ENCODE measurements at regions not wholly inside any gene's neighbourhood (a gene's known extent, or its start where the extent isn't known, plus 50 kb on each side); places are given as distances from the start of the nearest gene placed in this dataset.

DNA sequence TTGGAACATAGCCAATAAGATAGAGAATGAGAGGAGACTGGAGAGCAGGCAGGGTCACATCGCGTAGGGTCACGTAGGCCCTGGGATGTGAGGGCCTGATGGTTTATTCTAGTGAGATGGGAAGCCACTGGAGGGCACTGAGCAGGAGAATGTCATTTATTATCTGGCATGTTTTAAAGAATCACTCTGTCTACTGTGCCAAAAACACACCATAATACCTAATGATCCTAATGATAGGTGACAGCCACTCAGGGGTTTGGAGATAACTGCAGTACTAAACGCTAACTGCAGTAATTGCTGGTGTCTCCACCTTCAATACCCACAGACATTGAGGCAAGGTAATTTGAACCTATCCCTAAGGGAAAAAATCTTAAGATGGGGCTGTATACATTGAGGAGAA, 185.4 kb downstream of the TTLL7 start:
- no peaks in the 10 kb centered on the region for H3K36me3 ChIP-seq (ENCODE audit: control insufficient read depth in 2 of 3, insufficient read depth in 3 of 3, low read length in 3 of 3)
- peaks cover 0 to 1% (median 0%) of the 10 kb centered on the region in 3 donors for H3K4me1 ChIP-seq (ENCODE audit: control insufficient read depth in 2 of 3, insufficient read depth in 2 of 3, low read depth in 1 of 3, low read length in 3 of 3)
- TF ChIP-seq, protein P1, sequence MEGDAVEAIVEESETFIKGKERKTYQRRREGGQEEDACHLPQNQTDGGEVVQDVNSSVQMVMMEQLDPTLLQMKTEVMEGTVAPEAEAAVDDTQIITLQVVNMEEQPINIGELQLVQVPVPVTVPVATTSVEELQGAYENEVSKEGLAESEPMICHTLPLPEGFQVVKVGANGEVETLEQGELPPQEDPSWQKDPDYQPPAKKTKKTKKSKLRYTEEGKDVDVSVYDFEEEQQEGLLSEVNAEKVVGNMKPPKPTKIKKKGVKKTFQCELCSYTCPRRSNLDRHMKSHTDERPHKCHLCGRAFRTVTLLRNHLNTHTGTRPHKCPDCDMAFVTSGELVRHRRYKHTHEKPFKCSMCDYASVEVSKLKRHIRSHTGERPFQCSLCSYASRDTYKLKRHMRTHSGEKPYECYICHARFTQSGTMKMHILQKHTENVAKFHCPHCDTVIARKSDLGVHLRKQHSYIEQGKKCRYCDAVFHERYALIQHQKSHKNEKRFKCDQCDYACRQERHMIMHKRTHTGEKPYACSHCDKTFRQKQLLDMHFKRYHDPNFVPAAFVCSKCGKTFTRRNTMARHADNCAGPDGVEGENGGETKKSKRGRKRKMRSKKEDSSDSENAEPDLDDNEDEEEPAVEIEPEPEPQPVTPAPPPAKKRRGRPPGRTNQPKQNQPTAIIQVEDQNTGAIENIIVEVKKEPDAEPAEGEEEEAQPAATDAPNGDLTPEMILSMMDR (IDR thresholded peaks at IDR 0.05; ENCODE audit: borderline replicate concordance, extremely low read depth, insufficient read depth) = no peak
- DNase-seq = no peak
- H3K9ac ChIP-seq (ENCODE audit: low read length in 3 of 3) = no peak overlapping the region
- H3K27ac ChIP-seq (ENCODE audit: low read depth in 2 of 2, low read length in 2 of 2) = no peak overlapping the region
- no peaks in the 10 kb centered on the region for H3K27me3 ChIP-seq (ENCODE audit: control insufficient read depth, insufficient read depth, low read length)
- FAIRE-seq = no peak
- no peaks in the 10 kb centered on the region for H3K9me3 ChIP-seq (ENCODE audit: control insufficient read depth in 2 of 3, insufficient read depth in 1 of 3, low read length in 3 of 3)
- intact Hi-C loops (cut with DNase I) = no loop called here
- H3K4me3 ChIP-seq (ENCODE audit: low read length in 3 of 3) = no peak overlapping the region

DNA sequence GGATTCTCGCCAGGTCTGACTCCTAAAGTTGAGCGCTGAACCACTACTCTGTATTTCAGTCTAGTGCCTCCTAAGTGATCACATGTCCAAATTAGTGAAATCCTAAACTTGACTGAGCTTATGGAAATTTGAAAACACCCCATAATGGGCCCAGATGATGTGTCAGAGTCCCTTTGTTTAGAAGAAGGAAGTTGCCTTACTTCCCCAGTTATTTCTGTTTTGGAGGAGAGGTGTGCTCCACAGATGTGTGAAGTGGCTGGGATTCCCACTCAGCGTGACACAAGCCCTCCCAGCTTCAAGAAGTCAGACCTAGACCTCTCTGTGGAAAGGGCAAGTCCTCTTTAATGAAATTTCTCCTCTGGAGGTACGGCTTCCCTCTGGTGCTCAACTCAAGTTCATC, 188.8 kb downstream of the TTLL7 start:
- DNase-seq (no peak), FAIRE-seq (no peak)
- Histone ChIP-seq H3K36me3 (ENCODE audit: control insufficient read depth in 2 of 3, insufficient read depth in 3 of 3, low read length in 3 of 3) (no peaks in the 10 kb centered on the region), H3K4me1 (ENCODE audit: control insufficient read depth in 2 of 3, insufficient read depth in 2 of 3, low read depth in 1 of 3, low read length in 3 of 3) (no peaks in the 10 kb centered on the region), H3K27me3 (ENCODE audit: control insufficient read depth, insufficient read depth, low read length) (no peaks in the 10 kb centered on the region), H3K9me3 (ENCODE audit: control insufficient read depth in 2 of 3, insufficient read depth in 1 of 3, low read length in 3 of 3) (no peaks in the 10 kb centered on the region), H3K9ac (ENCODE audit: low read length in 3 of 3) (no peak overlapping the region), H3K4me3 (ENCODE audit: low read length in 3 of 3) (no peak overlapping the region), H3K27ac (ENCODE audit: low read depth in 2 of 2, low read length in 2 of 2) (no peak overlapping the region)
- intact Hi-C loops (cut with DNase I) = no loop called here
- TF ChIP-seq, protein P1 (IDR thresholded peaks at IDR 0.05; ENCODE audit: borderline replicate concordance, extremely low read depth, insufficient read depth) = no peak

DNA sequence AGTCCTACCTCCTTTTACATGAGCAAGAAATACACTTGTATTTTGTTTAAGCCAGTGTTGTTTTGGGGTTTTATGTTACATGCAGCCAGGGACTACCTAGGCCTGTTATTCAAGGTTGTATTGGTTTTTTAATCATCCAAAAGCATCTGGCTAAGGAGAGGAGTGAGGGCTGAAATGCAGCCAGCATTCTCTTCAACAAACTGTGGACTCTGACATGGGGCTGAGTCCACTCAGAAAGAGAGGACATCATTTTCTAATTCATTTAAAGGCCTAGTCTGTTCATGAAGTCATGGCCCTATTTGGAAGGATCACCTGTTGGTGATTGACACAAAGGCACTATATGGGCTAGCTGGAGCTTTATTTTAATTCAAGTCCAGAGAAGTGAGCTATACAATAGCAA, 190.4 kb downstream of the TTLL7 start:
- H3K4me3 ChIP-seq (ENCODE audit: low read length in 3 of 3) = no peak overlapping the region
- H3K9me3 ChIP-seq (ENCODE audit: control insufficient read depth in 2 of 3, insufficient read depth in 1 of 3, low read length in 3 of 3) = no peaks in the 10 kb centered on the region
- TF ChIP-seq, protein P1 (IDR thresholded peaks at IDR 0.05; ENCODE audit: borderline replicate concordance, extremely low read depth, insufficient read depth) = no peak
- intact Hi-C loops (cut with DNase I) = no loop called here
- H3K4me1 ChIP-seq (ENCODE audit: control insufficient read depth in 2 of 3, insufficient read depth in 2 of 3, low read depth in 1 of 3, low read length in 3 of 3) = no peaks in the 10 kb centered on the region
- no peak for FAIRE-seq
- no peaks in the 10 kb centered on the region for H3K36me3 ChIP-seq (ENCODE audit: control insufficient read depth in 2 of 3, insufficient read depth in 3 of 3, low read length in 3 of 3)
- no peak overlapping the region for H3K27ac ChIP-seq (ENCODE audit: low read depth in 2 of 2, low read length in 2 of 2)
- no peak overlapping the region for H3K9ac ChIP-seq (ENCODE audit: low read length in 3 of 3)
- no peaks in the 10 kb centered on the region for H3K27me3 ChIP-seq (ENCODE audit: control insufficient read depth, insufficient read depth, low read length)
- no peak for DNase-seq

DNA sequence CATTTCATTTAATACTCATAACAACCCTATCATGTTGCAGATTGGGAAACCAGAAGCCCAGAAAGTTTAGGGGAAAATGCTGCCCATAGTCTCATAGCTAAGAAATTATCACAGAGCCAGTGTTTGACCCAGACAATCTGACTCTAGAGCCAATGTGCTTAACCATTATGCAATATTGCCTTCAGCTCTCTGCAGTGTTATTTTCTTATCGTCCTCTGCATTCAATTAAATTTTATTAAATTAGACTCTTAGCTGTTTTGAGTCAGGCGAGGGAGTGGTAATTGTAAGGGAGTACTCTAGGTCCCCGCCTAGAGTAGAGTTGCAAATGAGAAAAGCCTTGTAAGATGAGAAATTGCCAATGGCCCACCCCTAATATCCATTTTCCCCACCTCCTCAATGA, 191.1 kb downstream of the TTLL7 start:
- no peaks in the 10 kb centered on the region for H3K27me3 ChIP-seq (ENCODE audit: control insufficient read depth, insufficient read depth, low read length)
- no peak overlapping the region for H3K4me3 ChIP-seq (ENCODE audit: low read length in 3 of 3)
- no peak overlapping the region for H3K9ac ChIP-seq (ENCODE audit: low read length in 3 of 3)
- intact Hi-C loops (cut with DNase I) = no loop called here
- no peaks in the 10 kb centered on the region for H3K9me3 ChIP-seq (ENCODE audit: control insufficient read depth in 2 of 3, insufficient read depth in 1 of 3, low read length in 3 of 3)
- FAIRE-seq (no peak), DNase-seq (no peak)
- H3K4me1 ChIP-seq (ENCODE audit: control insufficient read depth in 2 of 3, insufficient read depth in 2 of 3, low read depth in 1 of 3, low read length in 3 of 3) = no peaks in the 10 kb centered on the region
- TF ChIP-seq, protein P1 (IDR thresholded peaks at IDR 0.05; ENCODE audit: borderline replicate concordance, extremely low read depth, insufficient read depth) = no peak
- no peaks in the 10 kb centered on the region for H3K36me3 ChIP-seq (ENCODE audit: control insufficient read depth in 2 of 3, insufficient read depth in 3 of 3, low read length in 3 of 3)
- H3K27ac ChIP-seq (ENCODE audit: low read depth in 2 of 2, low read length in 2 of 2) = no peak overlapping the region
